HG02623 (cell line): ENCODE measurements at regions not wholly inside any gene's neighbourhood (a gene's known extent, or its start where the extent isn't known, plus 50 kb on each side); places are given as distances from the start of the nearest gene placed in this dataset.

Experiments
- ATAC-seq: cut with Tn5 transposase; IDR thresholded peaks from one replicate; pipeline ENCODE4 v1.9.1; 2021; ENCODE audit warnings: moderate library complexity; ENCODE audit not compliant: unreplicated experiment

GRCh38 chr2:76464310-76464709 is 753.6 kb upstream of the GCFC2 start:
- ATAC-seq = no peak

DNA sequence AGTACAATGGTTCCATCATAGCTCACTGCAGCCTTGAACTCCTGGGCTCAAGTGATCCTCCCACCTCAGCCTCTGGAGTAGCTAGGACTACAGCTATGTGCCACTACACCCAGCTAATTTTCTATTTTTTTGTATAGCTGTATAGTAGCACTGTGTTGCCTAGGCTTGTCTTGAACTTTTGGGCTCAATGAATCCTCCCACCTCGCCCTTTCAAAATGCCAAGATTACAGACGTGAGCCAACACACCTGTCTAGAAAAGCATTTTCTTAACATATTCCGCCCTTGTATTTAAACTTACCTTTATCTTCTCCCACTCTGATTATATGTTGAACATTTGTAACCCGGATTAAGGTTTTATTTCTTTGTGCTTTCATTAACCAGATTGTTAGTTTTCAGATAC is 750.7 kb upstream of the GCFC2 start:
- ATAC-seq = no peak

DNA sequence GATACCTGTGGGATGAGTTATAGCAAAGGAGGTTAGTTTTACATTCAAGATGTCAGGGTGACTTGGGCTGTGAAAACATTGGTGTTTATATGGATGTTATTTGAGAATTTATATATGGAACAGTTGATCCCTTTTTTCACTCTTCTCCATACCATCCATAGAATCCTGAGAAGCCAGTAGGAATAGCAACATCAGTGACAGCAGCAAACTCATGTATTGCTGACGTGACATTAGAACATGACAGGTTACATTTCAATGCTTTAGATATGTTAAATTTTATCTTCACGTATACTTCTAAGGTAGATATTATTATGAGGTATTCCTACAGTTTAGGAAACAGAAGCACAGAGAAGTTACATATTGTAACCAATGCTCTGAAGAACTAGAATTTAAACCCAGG is 745.2 kb upstream of the GCFC2 start:
- no peak for ATAC-seq

DNA sequence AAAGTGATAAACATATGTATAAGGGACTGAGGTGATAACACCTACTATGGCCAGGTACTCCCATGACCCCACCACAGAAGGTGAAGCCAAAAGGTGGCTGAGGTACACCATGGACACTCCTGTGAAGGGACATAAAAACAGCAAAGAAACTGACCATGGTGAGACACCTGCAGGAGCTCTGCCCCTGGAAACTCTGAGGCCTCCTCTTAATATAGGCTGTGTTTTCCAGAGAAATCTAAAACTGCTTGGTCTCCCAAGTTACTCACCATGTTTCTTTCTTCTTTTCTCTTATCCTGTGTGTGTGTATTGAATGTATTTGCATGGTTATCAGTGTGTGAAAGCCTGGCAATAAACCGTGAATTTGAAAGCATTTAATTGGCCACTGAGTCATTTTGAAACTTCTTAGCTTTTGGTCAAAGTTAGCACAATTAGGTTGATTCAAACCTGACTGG is 739.3 kb upstream of the GCFC2 start:
- no peak for ATAC-seq

GRCh38 chr2:76448956-76449355 is 738.2 kb upstream of the GCFC2 start:
- no peak for ATAC-seq

DNA sequence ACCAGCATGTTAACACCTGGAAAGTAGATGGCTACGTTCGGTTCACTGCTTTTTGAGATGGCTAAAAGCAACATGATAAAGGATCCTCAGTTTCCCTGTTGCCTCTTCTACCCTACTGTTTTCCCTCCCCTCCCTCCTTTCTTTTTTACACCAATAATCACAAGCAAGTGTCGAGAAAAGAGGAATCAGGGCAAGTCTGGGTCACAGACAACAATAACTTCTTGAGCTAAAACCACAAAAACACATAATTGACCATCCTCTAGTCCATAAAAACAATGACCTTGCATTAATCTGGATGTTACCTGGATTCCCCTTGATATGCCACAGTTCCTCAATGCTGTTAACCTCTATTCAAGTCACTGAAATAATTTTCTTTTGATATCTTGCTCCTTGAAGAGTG is 736.6 kb upstream of the GCFC2 start:
- ATAC-seq = no peak

DNA sequence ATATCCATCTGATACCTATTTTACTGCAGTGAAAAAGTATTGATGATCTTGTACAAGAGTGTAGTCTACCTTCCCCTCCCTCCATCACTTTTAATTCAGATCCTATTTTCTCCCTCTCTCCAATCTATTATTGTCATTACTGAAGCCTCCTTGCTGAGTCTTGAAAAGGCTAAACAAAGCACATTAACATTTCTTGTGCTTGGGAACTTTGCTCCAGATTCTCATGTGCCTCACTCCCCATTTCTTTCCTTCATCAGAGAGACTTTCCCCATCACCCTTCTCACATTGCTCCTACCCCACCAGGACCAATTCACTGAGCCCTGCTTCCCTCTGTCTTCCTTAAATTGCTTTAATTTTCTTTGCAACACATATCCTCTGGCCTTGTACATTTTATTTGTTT is 736.2 kb upstream of the GCFC2 start:
- ATAC-seq = no peak

- no peak for ATAC-seq
These were observed 735.2 kb upstream of the GCFC2 start for GRCh38 chr2:76445880-76446279.

DNA sequence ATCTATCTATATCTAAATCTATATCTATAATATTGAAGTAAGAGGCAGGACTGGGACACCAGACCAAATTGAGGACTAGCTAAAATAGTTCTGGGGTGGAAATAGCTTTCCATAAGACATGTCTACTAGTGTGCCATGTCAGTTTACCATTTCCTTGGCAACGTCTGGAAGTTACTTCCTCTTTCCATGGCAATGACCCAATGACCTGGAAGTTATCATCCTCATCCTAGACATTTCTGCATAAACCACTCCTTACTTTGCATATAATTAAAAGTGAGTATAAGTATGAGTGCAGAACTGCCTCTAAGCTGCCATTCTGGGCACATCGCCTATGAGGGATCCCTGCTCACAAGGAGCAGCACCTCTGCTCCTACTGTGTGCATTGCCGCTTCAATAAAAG is 734.0 kb upstream of the GCFC2 start:
- no peak for ATAC-seq

DNA sequence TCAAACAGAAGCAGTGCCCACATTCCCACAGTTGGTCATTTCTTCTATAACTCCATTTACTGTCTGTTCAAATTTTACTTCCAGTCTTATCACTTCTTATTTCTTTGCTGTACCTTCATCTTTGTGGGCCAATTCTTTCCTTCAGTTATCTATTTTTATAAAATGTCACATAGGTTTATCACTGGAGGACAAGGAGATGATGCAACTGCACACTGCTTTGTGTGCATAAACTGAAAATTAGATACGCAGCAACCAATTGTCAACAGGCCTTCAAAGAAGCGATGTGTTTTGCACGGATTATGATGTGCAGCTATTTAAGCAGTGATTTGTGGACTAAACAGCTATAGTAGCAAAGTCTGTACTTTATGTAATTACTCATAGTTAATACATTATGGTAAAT is 726.8 kb upstream of the GCFC2 start:
- no peak for ATAC-seq

GRCh38 chr2:76429374-76429773 is 718.7 kb upstream of the GCFC2 start:
- no peak for ATAC-seq

GRCh38 chr2:76427452-76427851 is 716.7 kb upstream of the GCFC2 start:
- ATAC-seq = no peak

GRCh38 chr2:76415821-76416220 is 705.1 kb upstream of the GCFC2 start:
- peak; percentile 78 for ATAC-seq

- ATAC-seq = no peak
These were observed 702.7 kb upstream of the GCFC2 start for GRCh38 chr2:76413436-76413835.

GRCh38 chr2:76406134-76406855 is 695.6 kb upstream of the GCFC2 start:
- no peak for ATAC-seq

DNA sequence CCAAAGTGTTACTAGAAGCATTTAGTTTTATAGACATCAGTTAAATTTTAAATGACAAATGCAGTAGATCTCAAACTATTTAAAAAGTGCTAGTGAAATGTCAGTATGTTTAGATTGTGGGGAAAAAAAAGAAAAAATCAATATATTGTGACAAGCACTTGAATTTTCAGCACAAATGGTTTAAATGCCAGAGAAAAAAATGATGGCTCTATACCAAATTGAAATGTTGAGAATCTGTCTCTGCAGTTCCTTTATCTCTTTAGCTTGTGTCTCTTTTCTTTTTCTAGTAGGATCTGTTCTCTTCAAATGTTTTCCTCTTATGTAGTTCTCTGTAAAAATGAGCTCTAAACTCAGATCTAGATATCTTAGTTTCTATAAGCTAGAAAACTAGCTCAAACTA is 682.6 kb upstream of the GCFC2 start:
- ATAC-seq = no peak

- no peak for ATAC-seq
These were observed 681.0 kb upstream of the GCFC2 start for GRCh38 chr2:76391678-76392077.

- ATAC-seq = no peak
These were observed 676.6 kb upstream of the GCFC2 start for GRCh38 chr2:76387294-76387693.

- no peak for ATAC-seq
These were observed 675.2 kb upstream of the GCFC2 start for GRCh38 chr2:76385943-76386342.

GRCh38 chr2:76381624-76382023 is 670.9 kb upstream of the GCFC2 start:
- no peak for ATAC-seq

DNA sequence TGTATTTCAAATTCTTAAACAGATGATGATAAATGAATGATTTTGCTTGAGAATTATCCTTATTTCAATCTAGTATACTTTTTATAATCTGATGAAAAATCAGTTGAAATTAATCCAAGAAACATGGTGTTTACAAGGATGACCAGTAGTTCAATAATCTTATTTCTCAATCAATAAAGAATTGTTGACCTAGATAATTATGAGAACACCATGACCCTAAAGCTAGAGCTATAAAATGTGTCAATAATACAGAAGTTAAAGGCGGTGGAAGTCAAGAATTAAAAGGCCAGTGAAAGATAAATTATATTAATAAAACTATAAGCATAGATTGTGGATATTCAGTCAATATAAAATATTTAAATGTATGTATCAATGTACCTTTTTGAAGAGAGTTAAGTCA is 667.4 kb upstream of the GCFC2 start:
- ATAC-seq = no peak

- no peak for ATAC-seq
These were observed 630.7 kb upstream of the GCFC2 start for GRCh38 chr2:76341439-76341838.

- no peak for ATAC-seq
These were observed 622.2 kb upstream of the GCFC2 start for GRCh38 chr2:76332871-76333270.
